ENCODE measurements at regions not wholly inside any gene's neighbourhood (a gene's known extent, or its start where the extent isn't known, plus 50 kb on each side); places are given as distances from the start of the nearest gene placed in this dataset.

GRCh38 chr5:98064118-98064685 lies 709.3 kb upstream of the RGMB start:
- Histone ChIP-seq H3K4me1 (ENCODE audit: control insufficient read depth, insufficient read depth, low read length) (no peaks in the 10 kb centered on the region), H4K8ac (ENCODE audit: low read depth in 2 of 2, low read length in 2 of 2) (no peak overlapping the region; a peak in 1 of 4 replicates), H2BK5ac (ENCODE audit: low read depth, low read length, poor library complexity, severe bottlenecking) (no peak overlapping the region), H3K4me3 (ENCODE audit: insufficient read depth, low read depth, low read length) (no peak overlapping the region), H2AK9ac (replicated peaks; ENCODE audit: low read depth, low read length, poor library complexity) (no peak overlapping the region), H3K9ac (ENCODE audit: low read depth, low read length) (no peak overlapping the region), H3K79me1 (ENCODE audit: low read depth in 1 of 2, low read length in 2 of 2) (no peaks in the 10 kb centered on the region), H3K4me2 (ENCODE audit: low read depth, low read length) (no peak overlapping the region), H2BK20ac (ENCODE audit: low read depth, low read length) (no peak overlapping the region), H4K20me1 (ENCODE audit: insufficient read depth, low read length) (no peaks in the 10 kb centered on the region), H4K91ac (ENCODE audit: insufficient read depth, low read depth, low read length) (no peak overlapping the region), H3K9me1 (ENCODE audit: insufficient read depth, low read length) (no peaks in the 10 kb centered on the region; the same call in 1 of the 2 replicates), H2AK5ac (ENCODE audit: low read depth, low read length) (no peak overlapping the region), H3K14ac (replicated peaks; ENCODE audit: low read depth, low read length) (no peak overlapping the region), H3K27ac (ENCODE audit: insufficient read depth, low read length) (no peak overlapping the region), H3K9me3 (ENCODE audit: control insufficient read depth, insufficient read depth, low read length) (no peaks in the 10 kb centered on the region), H2BK120ac (ENCODE audit: low read depth, low read length) (no peak overlapping the region), H4K5ac (ENCODE audit: low read depth, low read length) (no peak overlapping the region), H2AFZ (replicated peaks; ENCODE audit: low read length, poor library complexity) (no peak overlapping the region), H3K56ac (ENCODE audit: extremely low read depth, insufficient read depth, low read length) (no peak overlapping the region), H3K4ac (ENCODE audit: low read depth, low read length) (no peak overlapping the region), H3K36me3 (ENCODE audit: control insufficient read depth, insufficient read depth, low read length) (no peaks in the 10 kb centered on the region), H3K27me3 (ENCODE audit: control insufficient read depth, insufficient read depth, low read length) (no peaks in the 10 kb centered on the region), H3K23ac (ENCODE audit: low read depth, low read length) (no peak overlapping the region), H3K18ac (ENCODE audit: low read depth, low read length) (no peak overlapping the region), H2BK15ac (ENCODE audit: low read depth, low read length) (no peak overlapping the region)
- dilution Hi-C loops (cut with HindIII; ENCODE audit: low sequenced_read_pairs, unreplicated experiment): no loop called here
- in situ Hi-C loops (cut with MboI; ENCODE audit: low sequenced_read_pairs): no loop called here
- no TSS peak for BruUV-seq (replicated peaks)
- POLR2A ChIA-PET (ENCODE audit: unreplicated experiment): no interaction called here
- CTCF ChIA-PET: interaction anchor here (0.7 kb wide), 1 partner anchor 15 kb away, joined by 3 read pairs; no protein-coding TSS in a partner anchor
- intact Hi-C loops (cut with micrococcal nuclease): no loop called here
- TF ChIP-seq ELK1 (IDR thresholded peaks at IDR 0.05; ENCODE audit: borderline replicate concordance, low read depth, low read length): no peak
- TF ChIP-seq FOS (IDR thresholded peaks at IDR 0.05; ENCODE audit: low read depth, low read length): no peak
- TF ChIP-seq USF2 (IDR thresholded peaks at IDR 0.05; ENCODE audit: low read depth, low read length): no peak
- TF ChIP-seq SMC3 (IDR thresholded peaks at IDR 0.05; ENCODE audit: low read depth, low read length): no peak
- no peak for TF ChIP-seq MAFK (IDR thresholded peaks at IDR 0.05; ENCODE audit: low read depth, low read length)
- no peak for TF ChIP-seq RCOR1 (IDR thresholded peaks at IDR 0.05; ENCODE audit: insufficient replicate concordance, low read length)
- TF ChIP-seq CEBPB (IDR thresholded peaks at IDR 0.05; ENCODE audit: low read depth, low read length): no peak
- no peak for TF ChIP-seq CTCF (conservative IDR thresholded peaks at IDR 0.05; ENCODE audit: low read depth, low read length)
- TF ChIP-seq POLR2A (IDR thresholded peaks at IDR 0.05; ENCODE audit: low read depth, low read length): no peak
- TF ChIP-seq CHD1 (IDR thresholded peaks at IDR 0.05; ENCODE audit: low read depth, low read length): no peak
- no peak for TF ChIP-seq MXI1 (IDR thresholded peaks at IDR 0.05; ENCODE audit: borderline replicate concordance, low read depth, low read length)
- no peak for TF ChIP-seq BHLHE40 (IDR thresholded peaks at IDR 0.05; ENCODE audit: low read depth, low read length)
- TF ChIP-seq RAD21 (IDR thresholded peaks at IDR 0.05; ENCODE audit: low read length): no peak
- no peak for TF ChIP-seq MAZ (IDR thresholded peaks at IDR 0.05; ENCODE audit: borderline replicate concordance, low read depth, low read length)
- no peak for TF ChIP-seq RFX5 (IDR thresholded peaks at IDR 0.05; ENCODE audit: low read depth, low read length)
- ATAC-seq (ENCODE audit: low read depth) (no peak), DNase-seq (no peak)
- WGBS, 2 experiments (ENCODE audit: extremely low coverage in 2 of 2, insufficient read length in 1 of 2): no CpG with 5 or more reads among the region's 6 CpGs
